Right lung (tissue), 2 donors: ENCODE measurements at regions not wholly inside any gene's neighbourhood (a gene's known extent, or its start where the extent isn't known, plus 50 kb on each side); places are given as distances from the start of the nearest gene placed in this dataset.
"Not testable (repeated sequence)": the region's sequence is repeated elsewhere in the genome, so short reads cannot be mapped to it uniquely, and the experiment has no call there.

ENCODE experiments used
- DNase-seq, 2 donors: peaks; one replicate each; pipeline ENCODE4 v3.0.0-alpha.2; 2013

GRCh38 chr13:34166406-34166805, 348.5 kb downstream of the RFC3 start:
- DNase-seq, result no peak

GRCh38 chr13:34167347-34167746, 349.4 kb downstream of the RFC3 start:
- no peak for DNase-seq

- DNase-seq, result no peak
These were observed 354.1 kb downstream of the RFC3 start for GRCh38 chr13:34172048-34172447.

- DNase-seq, result no peak
These were observed 356.8 kb downstream of the RFC3 start for GRCh38 chr13:34174671-34175145.

GRCh38 chr13:34175551-34175950, 357.6 kb downstream of the RFC3 start:
- peak; percentile 25 to 32 for DNase-seq

GRCh38 chr13:34176633-34177032, 358.7 kb downstream of the RFC3 start:
- no peak for DNase-seq

- no peak for DNase-seq
These were observed 361.5 kb downstream of the RFC3 start for GRCh38 chr13:34179481-34179880.

GRCh38 chr13:34179927-34180326, 362.0 kb downstream of the RFC3 start:
- DNase-seq, result no peak

GRCh38 chr13:34181256-34181655, 363.3 kb downstream of the RFC3 start:
- DNase-seq, result not testable (repeated sequence)

GRCh38 chr13:34189946-34190345, 372.0 kb downstream of the RFC3 start:
- DNase-seq, result no peak

GRCh38 chr13:34201050-34201913, 383.3 kb downstream of the RFC3 start:
- DNase-seq, result no peak

- DNase-seq, result peak in 1 of 2 donors; percentile 2
These were observed 389.4 kb downstream of the RFC3 start for GRCh38 chr13:34207334-34207733.

- DNase-seq, result peak in 1 of 2 donors; percentile 2
These were observed 389.9 kb downstream of the RFC3 start for GRCh38 chr13:34207872-34208271.

- DNase-seq, result no peak
These were observed 390.4 kb downstream of the RFC3 start for GRCh38 chr13:34208336-34208735.

- DNase-seq, result no peak
These were observed 392.4 kb downstream of the RFC3 start for GRCh38 chr13:34210341-34210740.

- no peak for DNase-seq
These were observed 396.7 kb downstream of the RFC3 start for GRCh38 chr13:34214686-34215085.

GRCh38 chr13:34216256-34216655, 398.3 kb downstream of the RFC3 start:
- no peak for DNase-seq

- no peak for DNase-seq
These were observed 399.5 kb downstream of the RFC3 start for GRCh38 chr13:34217343-34218025.

GRCh38 chr13:34223984-34224383, 406.0 kb downstream of the RFC3 start:
- no peak for DNase-seq

- no peak for DNase-seq
These were observed 406.9 kb downstream of the RFC3 start for GRCh38 chr13:34224877-34225276.

- no peak for DNase-seq
These were observed 412.3 kb downstream of the RFC3 start for GRCh38 chr13:34230271-34230670.

- DNase-seq, result no peak
These were observed 423.4 kb downstream of the RFC3 start for GRCh38 chr13:34241332-34241731.

- no peak for DNase-seq
These were observed 425.5 kb downstream of the RFC3 start for GRCh38 chr13:34243403-34243802.
